ENCODE measurements at regions not wholly inside any gene's neighbourhood (a gene's known extent, or its start where the extent isn't known, plus 50 kb on each side); places are given as distances from the start of the nearest gene placed in this dataset.
"Not testable (repeated sequence)": the region's sequence is repeated elsewhere in the genome, so short reads cannot be mapped to it uniquely, and the experiment has no call there.

DNA sequence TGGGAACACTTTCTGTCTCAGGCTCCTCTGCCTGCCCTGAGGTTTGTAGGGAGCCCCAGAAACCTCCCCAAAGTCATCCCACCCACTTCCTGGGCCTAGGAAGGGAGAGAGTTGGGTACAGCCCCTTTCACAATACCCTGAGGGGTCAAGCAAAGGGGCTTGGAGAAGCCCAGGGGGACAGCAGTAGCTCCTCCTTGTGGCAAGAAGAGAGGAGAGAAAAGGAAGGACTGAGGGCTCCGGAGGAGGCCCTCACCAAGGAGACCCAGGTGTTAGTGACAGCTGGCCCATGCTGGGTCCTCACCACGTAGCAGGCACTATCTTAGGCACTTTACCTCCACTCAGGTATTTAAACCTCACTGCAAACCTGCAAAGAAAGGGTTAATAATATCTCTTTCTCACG lies 112.8 kb downstream of the IRX5 start:
- no peak for DNase-seq

DNA sequence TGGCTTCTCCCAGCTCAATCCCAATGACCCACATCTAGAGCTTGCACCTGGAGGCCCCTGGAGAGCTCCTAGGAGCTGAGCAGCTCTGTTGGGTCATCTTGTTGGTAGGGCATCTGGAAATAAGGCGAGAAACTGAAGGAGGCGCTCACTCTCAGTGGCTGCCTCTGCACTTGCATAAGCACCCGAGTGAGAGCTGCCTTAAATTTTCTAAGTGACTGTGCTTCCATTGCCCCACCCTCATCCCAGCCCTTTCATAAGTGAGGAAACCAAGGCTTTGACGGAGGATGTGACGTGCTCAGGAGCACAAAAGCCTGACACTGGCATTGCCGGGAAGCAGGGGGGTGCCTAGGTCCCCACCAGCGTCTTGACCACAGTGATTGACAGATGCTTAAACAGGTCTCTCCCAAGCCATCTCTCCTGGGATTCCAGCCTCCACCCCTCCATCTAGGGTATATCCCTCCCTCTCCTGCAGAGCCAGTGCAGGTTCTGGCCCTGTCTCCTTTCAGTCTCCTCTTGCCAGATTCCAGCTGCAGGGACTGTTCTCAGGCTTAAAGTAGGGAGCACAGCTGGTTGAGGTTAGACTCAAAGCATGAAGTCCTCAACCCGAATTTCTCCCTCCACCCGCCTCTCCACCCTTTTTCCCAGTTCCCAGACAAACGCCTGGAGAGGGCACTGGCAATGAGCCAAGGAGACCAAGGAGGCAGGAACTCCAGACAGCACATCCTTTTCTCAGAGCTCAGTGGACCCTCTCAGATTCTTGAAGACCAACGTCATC lies 113.7 kb downstream of the IRX5 start:
- no peak for DNase-seq

DNA sequence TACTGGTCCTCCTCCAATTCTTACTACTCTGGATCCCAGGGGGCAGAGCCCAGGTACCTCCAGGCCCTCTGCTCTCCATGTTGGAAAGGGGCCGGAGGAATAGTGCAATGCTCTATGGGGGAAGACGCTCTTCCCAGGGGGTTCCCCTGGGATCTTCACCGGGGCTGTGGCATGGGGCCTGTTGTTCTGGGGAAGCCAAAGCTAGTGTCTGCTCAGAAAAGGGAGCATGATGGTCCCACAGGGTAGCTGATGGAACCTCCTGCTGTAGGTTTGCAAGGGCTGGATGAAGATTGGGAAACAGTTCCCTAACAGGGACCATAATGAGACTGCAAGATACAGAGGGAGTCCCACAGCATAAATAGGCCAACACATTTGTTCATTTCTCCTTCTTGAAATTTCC lies 114.7 kb downstream of the IRX5 start:
- no peak for DNase-seq

DNA sequence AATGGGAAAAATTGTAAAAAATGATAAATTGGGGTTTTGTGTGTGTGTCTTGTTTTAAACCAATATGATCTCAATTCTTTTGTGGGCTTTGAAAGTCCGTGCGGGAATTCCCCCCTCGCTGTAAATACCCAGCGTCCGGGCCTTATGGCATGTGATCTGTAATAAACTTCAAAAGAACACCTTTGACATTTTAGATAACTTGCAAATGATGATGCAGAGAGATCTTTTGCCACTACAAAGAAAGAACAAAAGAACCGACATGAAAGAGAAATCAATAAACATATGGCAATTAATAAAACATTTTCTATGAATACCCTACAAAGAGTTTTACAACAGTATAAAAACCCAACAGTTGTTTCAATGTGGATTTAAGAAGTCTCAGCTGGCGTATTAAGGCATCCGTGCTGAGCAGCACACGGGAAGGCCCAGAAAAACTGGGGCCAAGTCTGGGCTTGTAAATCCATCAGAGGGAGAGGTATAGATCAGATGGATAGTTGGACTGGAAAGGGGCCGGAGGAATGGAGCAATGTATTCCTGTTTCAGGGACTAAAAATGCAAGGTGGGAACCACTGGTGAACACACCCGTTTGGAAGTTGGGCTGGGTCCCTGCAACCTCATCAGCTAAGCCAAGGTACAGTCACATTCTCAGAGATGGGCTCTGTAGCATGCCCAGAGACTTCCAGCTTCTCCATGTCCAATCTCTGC lies 115.2 kb downstream of the IRX5 start:
- DNase-seq: no peak

DNA sequence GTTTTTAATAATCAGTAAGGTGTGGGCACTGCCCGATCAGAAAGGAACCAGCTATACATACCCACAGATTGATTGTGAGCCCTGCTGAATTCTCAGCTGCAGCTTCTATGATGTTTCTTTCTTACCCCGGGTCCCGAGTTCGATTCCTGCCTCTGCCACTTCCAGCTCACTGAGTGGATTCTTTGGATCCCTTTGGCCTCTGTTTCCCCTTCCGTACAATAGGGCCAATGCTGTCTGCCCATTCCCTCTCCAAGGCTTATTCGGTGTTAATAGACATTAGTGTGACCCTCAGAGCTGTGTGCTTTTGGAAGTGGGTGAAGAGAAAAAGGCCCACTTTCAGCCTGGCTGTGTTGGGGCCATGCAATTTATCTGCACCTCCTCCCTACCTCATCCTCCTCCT lies 115.8 kb downstream of the IRX5 start:
- DNase-seq: no peak

DNA sequence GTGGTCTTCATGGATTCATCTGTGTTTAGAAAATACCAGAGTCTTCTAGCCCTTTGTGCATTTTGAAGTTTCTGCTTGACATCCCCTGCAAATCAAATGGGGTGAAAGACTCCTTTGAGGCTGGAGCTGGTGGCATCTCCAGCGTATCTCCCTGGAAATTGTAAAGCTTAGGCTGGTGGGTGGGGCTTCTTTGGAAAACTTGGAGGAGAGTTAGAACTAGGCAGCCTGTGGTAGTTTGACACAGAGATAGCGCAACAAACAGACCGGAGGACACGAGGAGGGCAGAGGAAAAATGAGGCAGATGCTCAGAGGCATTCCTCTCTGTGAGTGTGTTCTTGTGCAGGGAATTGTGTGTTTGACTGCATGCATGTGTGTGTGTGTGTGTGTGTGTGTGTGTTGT lies 116.3 kb downstream of the IRX5 start:
- no peak for DNase-seq

DNA sequence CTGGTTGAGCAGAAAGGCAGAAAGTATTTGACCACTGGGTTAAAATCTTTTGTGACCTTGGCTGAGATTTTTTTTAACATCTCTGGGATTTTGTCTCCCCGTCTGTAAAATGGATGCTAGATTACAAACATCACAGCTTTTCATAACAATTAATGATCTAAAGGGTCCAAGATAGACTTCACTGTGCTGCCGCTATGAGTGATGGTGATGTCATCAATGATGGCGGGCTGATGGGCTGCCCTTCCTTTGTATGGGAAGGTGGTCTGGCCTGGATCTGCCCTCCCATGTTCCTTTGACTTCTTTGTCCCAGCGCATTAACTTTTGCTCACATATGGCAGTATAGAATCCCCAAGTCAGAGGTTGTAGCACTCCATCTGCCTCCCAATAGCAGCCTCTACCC lies 116.7 kb downstream of the IRX5 start:
- DNase-seq: no peak

DNA sequence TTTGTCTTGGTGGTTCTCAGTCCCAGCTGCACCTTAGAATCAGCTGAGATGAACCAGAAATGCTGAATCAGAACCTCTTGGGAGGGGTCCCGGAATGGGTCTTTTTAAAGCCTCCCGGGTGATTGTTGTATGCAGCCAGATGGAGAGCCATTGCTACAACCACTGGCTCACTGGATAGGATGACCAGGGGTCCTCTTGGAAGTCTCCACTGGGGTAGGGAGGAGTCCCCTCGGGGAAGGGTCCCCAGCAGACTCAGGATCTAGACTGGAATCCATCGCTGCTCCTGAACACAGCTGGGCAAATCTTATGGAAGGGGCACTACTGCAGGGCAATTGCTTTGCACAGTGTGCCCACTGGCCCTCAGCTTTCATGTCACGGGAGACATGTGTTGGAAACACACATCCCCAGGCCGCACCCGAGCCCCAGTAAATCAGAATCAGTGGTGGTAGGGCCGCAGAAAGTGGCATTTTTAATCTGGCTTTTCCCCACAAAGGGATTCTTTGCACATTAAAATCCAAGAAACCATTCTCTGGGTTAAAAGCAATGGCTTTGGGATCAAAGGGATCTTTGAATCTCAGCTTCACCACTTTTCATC lies 117.3 kb downstream of the IRX5 start:
- DNase-seq: no peak

DNA sequence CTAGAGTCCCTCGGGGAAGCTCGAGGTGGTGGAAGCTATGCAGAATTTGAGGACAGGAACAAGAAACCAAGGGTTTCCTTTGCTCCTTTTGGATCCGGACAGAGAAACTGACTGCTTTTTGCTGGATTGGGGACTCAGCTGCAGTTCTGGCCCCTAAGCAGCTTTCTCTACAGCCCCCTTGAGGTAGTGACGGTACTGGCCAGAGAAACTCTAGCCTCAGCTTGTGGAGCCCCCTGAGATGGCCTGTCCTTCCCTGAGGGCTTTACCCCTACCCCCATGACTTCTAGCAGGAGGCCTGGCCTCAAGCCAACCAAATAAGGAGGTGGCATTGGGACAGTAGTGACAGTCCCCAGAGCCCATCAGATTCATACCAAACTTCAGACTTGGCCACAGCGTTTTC lies 118.1 kb downstream of the IRX5 start:
- DNase-seq: no peak

DNA sequence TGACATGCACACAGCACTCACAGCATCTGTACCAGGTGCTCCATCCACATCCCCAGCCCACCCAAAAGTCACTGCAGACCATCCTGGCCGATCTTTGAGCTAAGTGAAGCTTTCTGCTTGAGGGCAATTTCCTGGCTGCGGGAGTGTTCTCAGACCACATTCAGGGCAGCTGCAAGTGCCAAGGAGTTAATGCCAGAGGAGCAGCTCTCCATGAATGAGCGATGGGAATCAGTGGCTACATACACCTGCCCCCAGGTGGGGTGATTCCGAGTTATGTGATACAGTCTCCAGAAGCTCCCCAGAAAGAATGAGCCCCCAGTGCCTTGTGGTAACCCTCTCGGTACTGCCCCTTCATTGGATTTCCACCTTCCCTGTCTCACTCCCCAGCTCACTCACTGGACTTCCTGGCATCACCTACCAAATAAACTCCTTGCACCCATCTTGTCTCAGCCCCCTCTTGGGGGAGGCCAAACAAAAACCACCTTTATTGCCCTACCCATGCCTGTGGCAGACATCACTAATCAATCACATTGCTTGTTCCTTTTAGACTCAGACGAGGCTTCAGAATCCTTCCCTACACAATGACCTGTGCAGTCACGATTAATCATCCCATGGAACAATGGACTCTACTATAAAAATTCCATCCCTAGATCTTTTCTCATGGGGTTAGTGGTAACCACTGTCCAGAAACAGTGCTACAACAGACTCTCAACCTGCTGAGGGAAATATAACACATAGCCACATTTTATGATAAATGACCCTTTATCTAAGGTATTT lies 121.1 kb downstream of the IRX5 start:
- DNase-seq: no peak

DNA sequence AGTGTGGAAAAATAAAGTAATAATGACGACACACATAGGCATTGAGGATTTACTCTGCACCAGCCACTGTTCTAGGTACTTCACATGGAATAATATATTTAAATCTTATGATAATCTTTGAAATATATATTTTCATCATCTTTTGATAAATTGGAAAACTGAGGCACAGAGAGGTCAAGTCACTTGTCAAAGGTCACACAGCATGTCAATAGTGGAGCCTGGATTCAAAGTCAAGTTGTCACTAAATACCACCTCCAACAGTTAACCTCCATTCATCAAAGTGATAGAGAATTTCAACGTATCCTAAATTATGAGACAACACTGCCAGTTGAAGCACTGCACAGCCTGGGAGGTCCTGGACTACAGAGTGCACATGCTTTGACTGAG lies 121.7 kb downstream of the IRX5 start:
- no peak for DNase-seq

DNA sequence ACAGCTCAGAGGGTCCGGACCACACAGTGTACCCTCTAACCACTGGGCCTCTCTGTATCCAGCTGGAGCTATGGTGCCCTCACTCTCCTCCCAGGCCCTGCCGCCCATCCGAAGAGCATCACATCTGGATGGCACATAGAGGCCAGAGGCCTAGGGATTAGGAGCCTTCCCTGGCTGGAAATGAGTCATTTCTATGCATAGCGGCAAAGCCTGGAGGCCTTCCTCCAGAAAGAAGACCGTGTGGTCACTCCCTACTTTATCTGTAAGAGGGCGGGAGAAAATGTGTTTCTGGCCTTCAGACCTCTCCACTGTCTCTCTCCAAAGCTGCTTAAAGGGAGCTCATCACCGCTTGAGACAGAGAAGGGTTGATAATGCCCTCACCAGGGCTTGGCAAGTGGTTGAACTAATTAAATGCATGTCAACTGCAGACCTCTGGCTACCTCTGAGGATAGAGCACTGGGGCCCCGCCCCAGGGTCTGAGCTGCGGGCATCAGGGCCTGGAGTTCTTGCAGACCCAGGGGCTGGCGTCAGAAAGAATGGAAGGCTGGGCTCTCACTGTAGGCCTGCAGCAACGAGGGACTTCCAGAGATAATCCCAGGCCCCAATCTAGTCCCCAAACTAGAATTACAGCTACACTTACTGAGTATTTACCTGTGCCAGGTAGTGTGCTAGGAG lies 122.2 kb downstream of the IRX5 start:
- no peak for DNase-seq

DNA sequence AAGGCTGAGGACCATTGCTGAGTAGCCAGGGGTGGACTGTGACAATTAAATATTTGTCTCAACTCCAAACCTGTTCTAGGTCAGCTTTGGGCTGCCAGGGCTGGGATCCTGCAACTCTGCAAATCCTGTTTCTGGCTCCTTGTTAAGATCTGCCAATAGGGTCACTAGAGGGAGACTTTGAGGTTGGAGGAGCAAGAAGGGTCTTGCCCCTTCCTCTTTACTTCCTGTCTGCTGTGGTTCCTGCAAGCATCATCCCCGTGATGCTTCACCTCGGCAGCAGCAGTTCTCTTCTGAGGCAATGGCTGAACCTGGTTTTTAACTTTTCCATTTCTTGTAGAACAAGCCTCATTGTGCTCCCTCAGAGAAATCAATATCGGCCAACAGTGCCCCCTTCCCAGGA lies 124.6 kb downstream of the IRX5 start:
- no peak for DNase-seq

DNA sequence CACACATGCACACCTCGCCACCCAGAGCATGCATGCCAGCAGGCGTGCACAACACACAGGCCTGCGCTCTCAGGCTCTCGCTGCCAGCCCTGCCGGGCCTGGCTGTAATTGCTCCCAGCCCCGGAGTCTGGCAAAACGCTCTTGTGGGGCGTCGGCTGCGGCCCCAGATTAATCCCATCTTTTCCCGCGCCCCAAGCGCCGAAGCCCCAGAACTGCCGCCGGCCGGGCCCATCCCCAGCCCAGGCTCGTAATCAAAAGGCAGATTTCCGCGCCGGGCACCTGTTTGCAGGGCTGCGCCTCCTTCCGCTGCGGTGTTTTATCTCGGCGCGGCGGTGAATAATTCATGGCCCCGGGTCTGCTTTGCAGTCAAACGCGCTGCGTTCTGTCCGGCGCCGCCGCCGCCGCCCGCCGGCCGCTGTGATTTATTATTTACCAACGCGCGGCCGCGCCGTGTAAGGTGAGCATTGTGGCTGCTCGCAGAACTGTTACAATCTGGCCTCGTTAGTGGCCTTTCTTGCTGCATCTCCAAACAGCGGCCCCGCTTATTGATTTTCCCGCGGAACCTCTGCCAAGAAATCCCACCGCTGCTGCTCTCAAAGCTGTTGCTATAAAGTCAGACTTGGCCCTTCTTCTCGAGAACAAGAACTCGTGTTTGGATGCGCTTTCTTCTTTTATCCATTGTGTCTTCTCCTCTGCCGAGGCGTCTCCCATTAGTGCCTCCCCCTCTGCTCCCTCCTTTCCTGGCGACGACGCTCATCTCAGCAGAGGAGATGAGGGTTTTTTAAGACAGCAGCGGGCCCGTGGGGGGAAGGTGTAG lies 126.1 kb downstream of the IRX5 start:
- DNase-seq: peak; percentile 16

DNA sequence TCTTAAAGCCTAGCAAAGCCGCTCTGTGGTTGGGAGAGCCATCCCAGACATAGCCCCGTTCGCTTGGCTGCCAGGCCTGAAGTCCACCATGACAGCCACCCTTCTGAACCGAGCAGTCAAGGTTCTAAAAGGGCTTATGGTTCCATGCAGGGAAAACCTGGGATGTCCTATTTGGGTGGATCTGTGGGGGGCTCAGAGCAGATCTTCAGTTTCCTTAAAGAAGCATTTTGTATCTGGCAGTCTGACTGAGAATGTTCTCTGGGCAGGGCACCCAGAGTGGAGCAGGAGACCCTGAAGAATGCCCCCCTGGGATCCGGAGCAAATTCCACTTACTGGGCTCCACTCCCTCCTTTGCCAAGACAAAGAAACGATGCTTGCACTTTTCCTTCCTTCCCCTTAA lies 127.2 kb downstream of the IRX5 start:
- no peak for DNase-seq

DNA sequence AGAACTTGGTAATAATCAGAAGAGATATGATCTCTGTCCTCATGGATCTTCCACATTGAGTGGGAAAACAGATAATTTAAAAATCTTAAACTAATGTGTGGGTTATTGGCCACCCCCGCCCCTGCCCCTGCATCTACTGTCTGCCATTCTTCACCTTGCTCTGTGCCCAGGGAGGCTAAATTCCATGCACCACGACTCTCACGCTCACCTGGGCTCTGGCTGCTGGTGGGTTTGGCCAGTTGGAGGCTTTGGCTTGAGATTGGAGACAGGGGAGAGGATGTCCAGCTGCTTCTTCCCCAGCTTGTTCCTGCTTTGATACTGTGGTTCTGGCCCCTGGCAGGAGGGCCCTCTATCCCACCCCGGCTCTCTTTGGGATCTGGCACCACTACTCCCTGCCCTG lies 127.9 kb downstream of the IRX5 start:
- no peak for DNase-seq

DNA sequence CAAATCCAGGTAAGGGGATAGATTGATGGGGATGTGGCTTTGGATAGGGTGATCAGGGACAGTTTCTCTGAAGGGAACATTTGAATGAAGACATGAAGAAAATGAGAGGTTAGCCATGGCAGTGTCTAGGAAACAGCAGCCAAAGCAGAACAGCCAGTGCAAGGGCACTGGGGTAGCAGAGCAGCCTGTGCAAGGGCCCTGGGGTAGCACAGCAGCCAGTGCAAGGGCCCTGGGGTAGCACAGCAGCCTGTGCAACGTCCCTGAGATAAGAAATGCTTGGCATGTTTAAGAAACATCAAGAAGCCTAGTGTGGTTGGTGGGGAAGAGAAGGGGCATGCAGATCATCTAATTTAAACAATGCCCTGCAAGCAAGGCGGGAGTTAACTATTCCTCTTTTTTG lies 128.5 kb downstream of the IRX5 start:
- no peak for DNase-seq

DNA sequence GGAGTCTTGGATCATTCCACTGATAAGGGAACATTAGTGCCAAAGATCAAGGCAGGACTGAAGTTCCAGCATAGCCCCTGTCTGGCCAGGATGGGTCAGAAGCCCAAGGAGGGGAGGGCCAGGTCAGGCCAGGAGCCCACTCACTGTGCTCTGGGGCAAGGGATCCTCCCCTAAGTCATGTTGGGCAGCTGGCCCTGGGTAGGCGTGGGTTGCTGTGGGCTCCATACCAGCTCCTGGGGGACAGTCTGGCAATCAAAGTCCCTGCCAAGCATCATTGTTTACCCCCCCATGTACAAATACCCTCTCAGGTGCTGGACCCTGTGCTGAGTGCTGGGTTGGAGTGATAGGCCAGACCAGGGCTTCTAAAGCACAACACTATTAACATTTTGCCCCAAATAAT lies 130.5 kb downstream of the IRX5 start:
- no peak for DNase-seq

DNA sequence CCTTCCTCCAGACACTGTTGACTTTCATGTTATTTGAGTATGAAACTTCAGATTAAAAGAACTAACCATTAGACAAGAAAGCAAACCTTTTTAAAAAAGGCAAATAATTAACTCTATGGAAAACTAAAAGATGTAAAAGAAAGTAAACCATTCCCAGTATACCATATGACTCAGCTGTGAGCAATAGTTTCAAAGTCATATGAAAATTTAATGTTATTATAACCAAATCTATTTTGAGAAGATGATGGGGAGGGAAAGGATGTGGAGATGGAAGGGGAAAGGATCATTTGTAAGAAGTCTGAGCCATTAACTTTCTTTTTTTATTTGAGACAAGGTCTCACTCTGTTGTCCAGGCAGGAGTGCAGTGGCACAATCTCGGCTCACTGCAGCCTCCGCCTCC lies 131.8 kb downstream of the IRX5 start:
- DNase-seq: no peak

DNA sequence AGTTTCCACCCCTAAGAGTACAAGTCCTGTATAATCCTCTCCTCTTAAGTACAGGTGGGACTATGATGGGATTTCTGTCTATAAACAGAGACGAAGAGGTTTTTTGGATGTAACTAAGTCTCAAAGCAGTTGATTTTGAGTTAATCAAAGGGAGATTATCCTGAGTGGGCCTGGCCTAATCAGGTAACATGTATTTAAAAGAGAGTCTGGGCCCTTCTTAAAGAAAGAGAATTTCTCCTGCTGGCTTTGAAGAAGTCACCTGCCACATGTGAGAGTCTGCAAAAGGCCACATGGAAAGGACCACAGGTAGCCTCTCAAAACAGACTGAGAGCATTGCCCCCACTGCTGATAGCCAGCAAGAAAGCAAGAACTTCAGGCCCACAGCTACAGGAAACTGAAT lies 142.3 kb downstream of the IRX5 start:
- no peak for DNase-seq

DNA sequence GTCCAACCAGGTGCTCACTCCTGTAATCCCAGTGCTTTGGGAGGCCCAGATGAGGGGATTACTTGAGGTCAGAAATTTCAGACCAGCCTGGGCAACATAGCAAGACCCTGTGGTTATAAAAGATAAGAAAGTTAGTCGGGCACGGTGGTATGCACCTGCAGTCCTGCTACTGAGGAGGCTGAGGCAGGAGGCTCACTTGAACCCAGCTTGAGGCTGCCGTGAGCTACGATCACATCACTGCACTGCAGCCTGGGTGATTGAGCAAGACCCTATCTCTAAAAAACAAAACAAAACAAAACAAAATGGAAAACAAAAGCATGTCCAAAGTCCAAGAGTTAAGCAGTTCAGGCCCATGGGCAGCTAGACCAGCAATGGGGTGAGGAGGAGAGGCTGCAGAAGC lies 143.2 kb downstream of the IRX5 start:
- no peak for DNase-seq

DNA sequence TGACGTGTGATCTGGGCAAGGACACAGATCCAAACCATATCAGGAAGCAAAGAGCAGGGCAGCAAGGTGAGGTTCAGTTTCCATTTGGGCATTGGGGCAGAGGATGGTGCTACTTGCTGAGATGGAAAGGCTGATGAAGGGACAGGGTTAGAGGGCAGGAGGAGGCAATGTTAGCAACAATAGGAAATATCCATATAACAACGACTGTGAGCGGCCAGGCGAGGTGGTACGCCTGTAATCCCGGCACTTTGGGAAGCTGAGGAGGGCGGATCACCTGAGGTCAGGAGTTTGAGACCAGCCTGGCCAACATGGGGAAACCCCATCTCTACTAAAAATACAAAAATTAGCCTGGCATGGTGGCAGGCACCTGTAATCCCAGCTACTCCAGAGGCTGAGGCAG lies 144.5 kb downstream of the IRX5 start:
- not testable (repeated sequence) for DNase-seq

Data from NCI-H510A treated with DMSO at 0.1 percent for 48 hours (cell line).